VCaP (cell line): ENCODE measurements at regions not wholly inside any gene's neighbourhood (a gene's known extent, or its start where the extent isn't known, plus 50 kb on each side); places are given as distances from the start of the nearest gene placed in this dataset.
"Not testable (repeated sequence)": the region's sequence is repeated elsewhere in the genome, so short reads cannot be mapped to it uniquely, and the experiment has no call there.

Experiments
- H3K27ac ChIP-seq: fragments of 450-650 bp; 2 replicates; pipeline ENCODE4 v1.5.1; 2017
- CTCF ChIP-seq: fragments of 450-650 bp; conservative IDR thresholded peaks from 2 replicates; pipeline ENCODE4 v1.5.1; 2017; ENCODE audit warnings: mild to moderate bottlenecking, moderate library complexity

GRCh38 chr18:10130606-10131005 lies 216.8 kb downstream of the VAPA start:
- TF ChIP-seq CTCF, result no peak
- H3K27ac ChIP-seq, result no peak overlapping the region

DNA sequence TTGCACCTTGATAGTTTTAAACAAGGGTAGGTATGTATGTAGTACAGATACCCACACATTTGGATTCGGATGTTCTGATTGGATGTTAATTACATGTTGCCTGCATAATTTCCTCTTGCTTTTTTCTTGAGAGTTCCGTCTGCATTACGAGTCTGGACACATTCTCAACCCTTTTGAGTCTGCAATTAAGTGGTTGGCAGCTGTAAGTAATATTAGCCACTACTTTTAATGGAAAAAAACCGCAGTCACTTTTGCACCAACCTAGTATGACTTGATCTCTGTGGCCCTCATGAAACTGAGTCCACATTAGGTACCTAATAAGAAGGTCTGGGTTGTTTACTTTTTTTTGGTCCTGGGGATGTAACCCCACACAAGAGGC lies 217.3 kb downstream of the VAPA start:
- peak overlapping the region; percentile 59; the same call in 1 of the 2 replicates for H3K27ac ChIP-seq
- no peak for TF ChIP-seq CTCF

DNA sequence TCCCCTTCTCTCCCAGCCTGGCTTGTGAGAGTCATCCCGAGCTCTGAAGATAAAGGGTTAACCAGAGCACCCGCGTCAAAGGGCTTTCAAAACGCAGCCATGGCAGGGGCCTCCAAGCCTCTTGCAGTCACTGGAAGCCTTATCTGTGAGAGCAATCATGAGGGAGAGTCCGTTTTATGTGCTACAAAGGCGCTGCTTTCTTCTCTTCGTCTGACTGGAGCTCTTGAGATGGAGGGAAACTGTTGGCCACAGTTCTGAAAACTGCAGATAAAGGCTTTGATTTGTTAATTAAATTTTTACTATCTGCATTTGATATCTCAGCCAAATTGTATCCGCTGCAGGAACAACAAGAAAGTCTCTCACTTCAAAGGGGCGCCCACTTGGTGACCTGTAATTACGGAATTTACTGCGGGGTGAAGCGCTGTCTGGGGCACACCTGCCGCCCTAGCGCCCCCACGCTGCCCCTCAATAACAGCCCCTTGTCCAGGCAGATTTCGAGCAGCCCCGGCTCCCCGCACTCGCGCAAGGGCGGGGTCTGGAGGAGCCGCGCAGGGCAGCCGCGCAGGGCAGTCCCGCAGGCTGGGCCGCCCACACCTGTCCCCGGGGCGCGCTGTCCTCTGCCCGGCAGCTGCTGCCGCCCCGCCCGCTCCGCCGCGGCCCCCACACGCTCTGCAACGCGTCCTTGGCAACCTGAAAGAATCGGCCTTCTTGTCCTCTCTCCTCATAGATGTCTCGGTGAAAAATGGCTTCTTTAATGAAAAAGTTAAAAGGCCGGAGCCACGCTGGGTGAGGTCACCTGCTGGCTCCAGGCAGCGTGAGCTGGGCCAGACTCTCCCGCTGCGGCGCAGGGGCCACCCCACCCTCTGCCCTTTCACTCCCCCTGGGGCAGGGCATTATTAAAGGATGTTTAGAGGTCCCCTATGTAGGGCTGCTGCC lies 217.9 kb downstream of the VAPA start:
- H3K27ac ChIP-seq, result peak overlapping the region; percentile 59; the same call in 1 of the 2 replicates
- TF ChIP-seq CTCF, result 0 out of 2 replicates have a peak, but pooled peaks have one; percentile 9

- TF ChIP-seq CTCF, result no peak
- H3K27ac ChIP-seq, result no peak overlapping the region
These were observed 219.7 kb downstream of the VAPA start for GRCh38 chr18:10133516-10133915.

GRCh38 chr18:10134204-10134603 lies 220.4 kb downstream of the VAPA start:
- no peak overlapping the region for H3K27ac ChIP-seq
- no peak for TF ChIP-seq CTCF

DNA sequence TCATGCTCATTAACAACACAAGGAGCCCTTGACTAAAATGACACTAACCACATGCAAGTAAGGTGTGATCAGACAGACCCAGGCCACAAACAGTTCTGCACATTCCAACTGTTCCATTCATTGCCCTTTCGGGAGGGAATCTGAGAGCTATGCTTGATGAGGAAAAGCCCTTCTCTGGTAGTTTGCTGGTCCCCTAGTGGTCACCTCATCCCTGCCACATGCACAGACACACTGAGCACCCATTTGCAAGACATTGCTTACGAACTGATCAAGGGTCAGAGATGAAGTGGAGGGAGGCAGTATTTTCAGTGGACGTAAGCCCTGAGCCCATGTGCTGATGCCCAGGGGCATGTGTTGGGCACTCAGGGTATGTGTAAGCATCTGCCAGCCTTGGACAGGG lies 220.9 kb downstream of the VAPA start:
- H3K27ac ChIP-seq, result not testable (repeated sequence)

- no peak overlapping the region for H3K27ac ChIP-seq
- TF ChIP-seq CTCF, result no peak
These were observed 221.6 kb downstream of the VAPA start for GRCh38 chr18:10135302-10135926.

GRCh38 chr18:10138719-10139118 lies 224.9 kb downstream of the VAPA start:
- H3K27ac ChIP-seq, result no peak overlapping the region
- no peak for TF ChIP-seq CTCF
